IMR-90 (cell line): ENCODE measurements at regions not wholly inside any gene's neighbourhood (a gene's known extent, or its start where the extent isn't known, plus 50 kb on each side); places are given as distances from the start of the nearest gene placed in this dataset.

Experiments
- ATAC-seq: fragments of 200-7000 bp; cut with Tn5 transposase; 2 replicates; pipeline ENCODE4 v1.9.1; 2020; ENCODE audit warnings: low read depth, mild to moderate bottlenecking, moderate library complexity
- BruUV-seq: library from RNA; stranded (reverse); fragments of 400-500 nt; replicated peaks from 2 replicates; lab custom pipeline; 2021; lab: Mats Ljungman, UMichigan
- CTCF ChIA-PET: fragments of 300-600 bp; formaldehyde crosslinking; extraction: SDS; loops from one replicate; lab custom pipeline; 2021; ENCODE audit warnings: antibody characterized with exemption; lab: Yijun Ruan, JAX
- POLR2A ChIA-PET: fragments of 300-600 bp; sonication (Branson Sonifier 250); formaldehyde crosslinking; loops from one replicate; lab custom pipeline; 2022; ENCODE audit warnings: antibody characterized with exemption; ENCODE audit not compliant: unreplicated experiment; lab: Charles Lee
- DNase-seq: peaks from one replicate; pipeline ENCODE4 v3.0.0; 2013
- H2AFZ ChIP-seq: replicated peaks from 2 replicates; pipeline ENCODE3; 2013; ENCODE audit warnings: low read length, mild to moderate bottlenecking; ENCODE audit not compliant: poor library complexity
- H2AK5ac ChIP-seq: 2 replicates; pipeline ENCODE4 v1.6.1; 2013; ENCODE audit warnings: low read depth, low read length, inconsistent platforms
- H2AK9ac ChIP-seq: replicated peaks from 2 replicates; pipeline ENCODE3; 2013; ENCODE audit warnings: mild to moderate bottlenecking, low read depth, low read length, moderate library complexity; ENCODE audit not compliant: poor library complexity
- H2BK120ac ChIP-seq: 2 replicates; pipeline ENCODE4 v1.6.1; 2013; ENCODE audit warnings: low read depth, low read length, inconsistent platforms
- H2BK15ac ChIP-seq: 3 replicates; pipeline ENCODE4 v1.6.1; 2013; ENCODE audit warnings: low read depth, low read length, inconsistent platforms
- H2BK20ac ChIP-seq: 2 replicates; pipeline ENCODE4 v1.6.1; 2013; ENCODE audit warnings: low read depth, mild to moderate bottlenecking, inconsistent platforms, low read length, moderate library complexity
- H2BK5ac ChIP-seq: 2 replicates; pipeline ENCODE4 v1.6.1; 2013; ENCODE audit warnings: mild to moderate bottlenecking, low read depth, low read length, inconsistent platforms; ENCODE audit not compliant: poor library complexity, severe bottlenecking
- H3K14ac ChIP-seq: replicated peaks from 2 replicates; pipeline ENCODE4 v1.6.1; 2013; ENCODE audit warnings: low read depth, low read length, inconsistent platforms
- H3K18ac ChIP-seq: 2 replicates; pipeline ENCODE4 v1.6.1; 2013; ENCODE audit warnings: low read depth, low read length, control low read depth
- H3K23ac ChIP-seq: 2 replicates; pipeline ENCODE4 v1.6.1; 2013; ENCODE audit warnings: low read depth, low read length, inconsistent platforms
- H3K27ac ChIP-seq: 2 replicates; pipeline ENCODE4 v1.5.1; 2013; ENCODE audit warnings: mild to moderate bottlenecking, control low read depth, low read length; ENCODE audit not compliant: insufficient read depth
- H3K27me3 ChIP-seq: 2 replicates; pipeline ENCODE4 v1.6.1; 2013; ENCODE audit warnings: low read length; ENCODE audit not compliant: control insufficient read depth, insufficient read depth
- H3K36me3 ChIP-seq: 2 replicates; pipeline ENCODE4 v1.6.1; 2013; ENCODE audit warnings: low read length, mixed read lengths; ENCODE audit not compliant: control insufficient read depth, insufficient read depth
- H3K4ac ChIP-seq: 2 replicates; pipeline ENCODE4 v1.6.1; 2013; ENCODE audit warnings: low read depth, low read length, inconsistent platforms
- H3K4me1 ChIP-seq: 2 replicates; pipeline ENCODE4 v1.6.1; 2013; ENCODE audit warnings: low read length, mixed read lengths; ENCODE audit not compliant: control insufficient read depth, insufficient read depth
- H3K4me2 ChIP-seq: 2 replicates; pipeline ENCODE4 v1.6.1; 2013; ENCODE audit warnings: low read depth, mild to moderate bottlenecking, control low read depth, low read length, moderate library complexity
- H3K4me3 ChIP-seq: 2 replicates; pipeline ENCODE4 v1.5.1; 2013; ENCODE audit warnings: low read depth, mild to moderate bottlenecking, control low read depth, low read length, moderate library complexity; ENCODE audit not compliant: insufficient read depth
- H3K56ac ChIP-seq: 2 replicates; pipeline ENCODE4 v1.6.1; 2013; ENCODE audit warnings: low read length, inconsistent platforms; ENCODE audit not compliant: insufficient read depth; ENCODE audit errors: extremely low read depth
- H3K79me1 ChIP-seq, 2 experiments: 2 replicates each; pipeline ENCODE4 v1.6.1; 2013; ENCODE audit warnings: low read length in 2 of 2, inconsistent platforms in 1 of 2, low read depth in 1 of 2
- H3K9ac ChIP-seq: 2 replicates; pipeline ENCODE4 v1.6.1; 2013; ENCODE audit warnings: low read depth, low read length, control low read depth
- H3K9me1 ChIP-seq: 2 replicates; pipeline ENCODE4 v1.6.1; 2013; ENCODE audit warnings: low read length, inconsistent platforms; ENCODE audit not compliant: insufficient read depth
- H3K9me3 ChIP-seq: 2 replicates; pipeline ENCODE4 v1.6.1; 2013; ENCODE audit warnings: low read length; ENCODE audit not compliant: control insufficient read depth, insufficient read depth
- H4K20me1 ChIP-seq: 2 replicates; pipeline ENCODE4 v1.6.1; 2013; ENCODE audit warnings: low read length, inconsistent platforms; ENCODE audit not compliant: insufficient read depth
- H4K5ac ChIP-seq: 2 replicates; pipeline ENCODE4 v1.6.1; 2013; ENCODE audit warnings: mild to moderate bottlenecking, low read depth, low read length, control low read depth
- H4K8ac ChIP-seq, 2 experiments: 2 replicates each; pipeline ENCODE4 v1.6.1; 2013; ENCODE audit warnings: low read depth in 2 of 2, low read length in 2 of 2, control low read depth in 1 of 2, inconsistent platforms in 1 of 2
- H4K91ac ChIP-seq: 2 replicates; pipeline ENCODE4 v1.6.1; 2013; ENCODE audit warnings: low read depth, low read length, inconsistent platforms; ENCODE audit not compliant: insufficient read depth
- BHLHE40 ChIP-seq: fragments of 150-350 bp; IDR thresholded peaks from 2 replicates; pipeline ENCODE4 v1.6.1; 2016; ENCODE audit warnings: mild to moderate bottlenecking, low read depth, low read length
- CEBPB ChIP-seq: IDR thresholded peaks from 2 replicates; pipeline ENCODE4 v1.6.1; 2012; ENCODE audit warnings: low read depth, low read length, improper control_type of control experiment
- CHD1 ChIP-seq: IDR thresholded peaks from 2 replicates; pipeline ENCODE4 v1.6.1; 2012; ENCODE audit warnings: low read depth, low read length, improper control_type of control experiment
- ELK1 ChIP-seq: fragments of 150-350 bp; IDR thresholded peaks from 2 replicates; pipeline ENCODE4 v1.6.1; 2016; ENCODE audit warnings: low read depth, mild to moderate bottlenecking, low read length, moderate library complexity, borderline replicate concordance
- FOS ChIP-seq: fragments of 150-350 bp; IDR thresholded peaks from 2 replicates; pipeline ENCODE4 v1.6.1; 2016; ENCODE audit warnings: low read depth, low read length
- POLR2A ChIP-seq: IDR thresholded peaks from 2 replicates; pipeline ENCODE4 v1.6.1; 2012; ENCODE audit warnings: mild to moderate bottlenecking, low read depth, low read length
- RAD21 ChIP-seq: IDR thresholded peaks from 2 replicates; pipeline ENCODE4 v1.6.1; 2012; ENCODE audit warnings: low read length, improper control_type of control experiment
- RFX5 ChIP-seq: IDR thresholded peaks from 2 replicates; pipeline ENCODE4 v1.8.0; 2012; ENCODE audit warnings: low read depth, mild to moderate bottlenecking, low read length, moderate library complexity
- SMC3 ChIP-seq: fragments of 150-350 bp; IDR thresholded peaks from 2 replicates; pipeline ENCODE4 v1.6.1; 2016; ENCODE audit warnings: low read depth, mild to moderate bottlenecking, antibody characterized with exemption, low read length, moderate library complexity
- USF2 ChIP-seq: fragments of 150-350 bp; IDR thresholded peaks from 2 replicates; pipeline ENCODE4 v1.6.1; 2017; ENCODE audit warnings: mild to moderate bottlenecking, antibody characterized with exemption, low read length, low read depth
- WGBS, 2 experiments: methylation state at CpG; one replicate each; pipeline versions ENCODE4 v1.1.5 to v1.1.7; 2013; ENCODE audit warnings: missing lambda C conversion rate in 2 of 2; ENCODE audit not compliant: insufficient read length in 1 of 2; ENCODE audit errors: extremely low coverage in 2 of 2; 5-methylcytosine and 5-hydroxymethylcytosine counted together
- dilution Hi-C: fragments of 300-500 bp; cut with HindIII; formaldehyde crosslinking; loops from one replicate; pipeline ENCODE4 v1.14.3; 2018; ENCODE audit warnings: low sequenced_read_pairs; ENCODE audit not compliant: unreplicated experiment
- in situ Hi-C: fragments of 300-500 bp; cut with MboI; formaldehyde crosslinking; loops from 3 replicates; pipeline ENCODE4 v1.14.3; 2019; ENCODE audit warnings: low sequenced_read_pairs, inconsistent platforms, mixed read lengths
- intact Hi-C: fragments of 100-400 bp; cut with micrococcal nuclease; formaldehyde crosslinking; loops from 2 replicates; pipeline ENCODE4 v1.10.0; 2022

GRCh38 chr17:69878661-69879060 is 196.4 kb upstream of the KCNJ16 start:
- no peaks in the 10 kb centered on the region for H3K36me3 ChIP-seq
- no peak overlapping the region for H3K4ac ChIP-seq
- H2AK5ac ChIP-seq, result no peak overlapping the region
- no peak overlapping the region for H2BK5ac ChIP-seq
- POLR2A ChIA-PET, result no interaction called here
- CTCF ChIA-PET, result interaction anchor here (1.2 kb wide), 1 partner anchor 15 kb away, joined by 3 read pairs; no protein-coding TSS in a partner anchor
- H3K23ac ChIP-seq, result no peak overlapping the region
- H3K79me1 ChIP-seq, result no peaks in the 10 kb centered on the region
- no peak overlapping the region for H3K14ac ChIP-seq
- 100% methylated on average over 1 of the region's 2 CpGs; no CpG with 5 or more reads in 1 of the 2 experiments for WGBS, 2 experiments
- no peak overlapping the region for H2BK15ac ChIP-seq
- H2AK9ac ChIP-seq, result no peak overlapping the region
- intact Hi-C loops (no loop called here), dilution Hi-C loops (no loop called here), in situ Hi-C loops (no loop called here)
- DNase-seq, result no peak
- no peaks in the 10 kb centered on the region for H3K9me1 ChIP-seq
- H2BK20ac ChIP-seq, result no peak overlapping the region
- H3K4me1 ChIP-seq, result peaks cover 4% of the 10 kb centered on the region; the same call in 1 of the 2 replicates
- H3K27me3 ChIP-seq, result no peaks in the 10 kb centered on the region
- no peak overlapping the region for H3K18ac ChIP-seq
- TF ChIP-seq ELK1 (no peak), USF2 (no peak), CHD1 (no peak), POLR2A (no peak), RFX5 (no peak), BHLHE40 (no peak), RAD21 (no peak), CEBPB (no peak), FOS (no peak), SMC3 (no peak)
- no peak overlapping the region for H3K4me3 ChIP-seq
- H2BK120ac ChIP-seq, result no peak overlapping the region
- no peak overlapping the region for H4K5ac ChIP-seq
- H4K8ac ChIP-seq, result no peak overlapping the region
- no peak overlapping the region for H3K4me2 ChIP-seq
- H4K91ac ChIP-seq, result no peak overlapping the region
- H3K9me3 ChIP-seq, result peaks cover 3% of the 10 kb centered on the region; the same call in 1 of the 2 replicates
- no TSS peak for BruUV-seq
- H3K27ac ChIP-seq, result no peak overlapping the region
- ATAC-seq, result no peak
- H2AFZ ChIP-seq, result no peak overlapping the region
- H3K9ac ChIP-seq, result no peak overlapping the region
- H4K20me1 ChIP-seq, result no peaks in the 10 kb centered on the region
- no peak overlapping the region for H3K56ac ChIP-seq
